Chondrocyte (in vitro differentiated cells): ENCODE measurements at regions not wholly inside any gene's neighbourhood (a gene's known extent, or its start where the extent isn't known, plus 50 kb on each side); places are given as distances from the start of the nearest gene placed in this dataset.

Source experiments
- DNase-seq: peaks from one replicate; pipeline ENCODE4 v3.0.0; 2021; ENCODE audit warnings: mixed read lengths, low spot score
- H3K27ac Mint-ChIP-seq: one replicate; pipeline ENCODE4 v1.8.0; 2021; ENCODE audit warnings: mild to moderate bottlenecking, moderate library complexity, mixed read lengths; ENCODE audit not compliant: unreplicated experiment
- H3K27me3 Mint-ChIP-seq: 2 replicates; pipeline ENCODE4 v1.8.0; 2021; ENCODE audit warnings: low read depth, mixed read lengths
- H3K36me3 Mint-ChIP-seq: 2 replicates; pipeline ENCODE4 v1.8.0; 2021; ENCODE audit warnings: low read depth, mixed read lengths
- H3K4me1 Mint-ChIP-seq: 2 replicates; pipeline ENCODE4 v1.8.0; 2021; ENCODE audit warnings: low read depth, mild to moderate bottlenecking, mixed read lengths
- H3K4me3 Mint-ChIP-seq: one replicate; pipeline ENCODE4 v1.8.0; 2021; ENCODE audit warnings: mild to moderate bottlenecking, moderate library complexity, mixed read lengths; ENCODE audit not compliant: unreplicated experiment
- H3K9me3 Mint-ChIP-seq: 2 replicates; pipeline ENCODE4 v1.8.0; 2021; ENCODE audit warnings: low read depth, mixed read lengths
- TF ChIP-seq, protein P1 (sequence below): fragments of 200-600 bp; sonication (generic); IDR thresholded peaks from 2 replicates; pipeline ENCODE4 v1.5.0; 2021; ENCODE audit warnings: antibody characterized with exemption, mild to moderate bottlenecking, moderate library complexity

DNA sequence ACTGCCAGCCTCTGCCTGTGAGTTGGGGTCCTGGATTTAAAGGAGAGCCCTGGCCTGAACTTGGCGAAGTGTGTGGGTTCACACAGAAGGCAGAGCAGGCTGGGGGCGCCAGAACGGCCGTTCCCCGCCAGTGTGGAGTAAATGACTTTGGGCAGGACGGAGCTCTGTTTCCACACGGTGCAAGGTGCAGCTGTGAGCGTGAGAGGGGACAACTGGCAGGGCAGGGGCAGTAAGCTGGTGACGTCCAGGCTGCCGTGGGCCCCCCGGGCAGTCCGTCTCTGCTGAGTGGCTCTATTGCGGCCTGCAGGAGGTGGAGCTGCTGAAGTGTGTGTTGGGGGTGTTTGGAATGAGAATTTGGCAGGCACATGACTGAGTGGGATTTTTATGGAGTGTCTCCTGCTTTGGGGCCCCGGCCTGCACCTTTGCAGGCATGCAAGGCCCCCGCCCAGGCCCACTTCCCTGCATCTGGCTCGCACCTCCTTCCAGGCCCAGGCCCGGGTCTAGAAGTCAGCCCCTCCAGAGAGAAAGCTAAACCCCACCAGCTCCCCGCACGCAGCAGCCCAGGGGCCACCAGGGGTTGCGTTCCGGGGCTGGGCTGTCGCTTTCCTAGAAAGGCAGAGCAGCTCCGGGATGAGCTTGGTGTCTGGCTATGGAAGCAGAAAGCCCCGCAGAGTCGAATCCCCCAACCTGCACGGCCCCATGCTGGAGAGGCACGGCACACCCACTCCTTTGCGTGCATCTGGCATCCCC, 62.2 kb upstream of the GRPEL1 start:
- H3K4me1 Mint-ChIP-seq, result peaks cover 18% of the 10 kb centered on the region
- H3K4me3 Mint-ChIP-seq, result no peak overlapping the region
- peaks cover 2% of the 10 kb centered on the region for H3K36me3 Mint-ChIP-seq
- TF ChIP-seq, protein P1, sequence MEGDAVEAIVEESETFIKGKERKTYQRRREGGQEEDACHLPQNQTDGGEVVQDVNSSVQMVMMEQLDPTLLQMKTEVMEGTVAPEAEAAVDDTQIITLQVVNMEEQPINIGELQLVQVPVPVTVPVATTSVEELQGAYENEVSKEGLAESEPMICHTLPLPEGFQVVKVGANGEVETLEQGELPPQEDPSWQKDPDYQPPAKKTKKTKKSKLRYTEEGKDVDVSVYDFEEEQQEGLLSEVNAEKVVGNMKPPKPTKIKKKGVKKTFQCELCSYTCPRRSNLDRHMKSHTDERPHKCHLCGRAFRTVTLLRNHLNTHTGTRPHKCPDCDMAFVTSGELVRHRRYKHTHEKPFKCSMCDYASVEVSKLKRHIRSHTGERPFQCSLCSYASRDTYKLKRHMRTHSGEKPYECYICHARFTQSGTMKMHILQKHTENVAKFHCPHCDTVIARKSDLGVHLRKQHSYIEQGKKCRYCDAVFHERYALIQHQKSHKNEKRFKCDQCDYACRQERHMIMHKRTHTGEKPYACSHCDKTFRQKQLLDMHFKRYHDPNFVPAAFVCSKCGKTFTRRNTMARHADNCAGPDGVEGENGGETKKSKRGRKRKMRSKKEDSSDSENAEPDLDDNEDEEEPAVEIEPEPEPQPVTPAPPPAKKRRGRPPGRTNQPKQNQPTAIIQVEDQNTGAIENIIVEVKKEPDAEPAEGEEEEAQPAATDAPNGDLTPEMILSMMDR, result no peak
- peaks cover 5% of the 10 kb centered on the region for H3K9me3 Mint-ChIP-seq
- H3K27ac Mint-ChIP-seq, result no peak overlapping the region
- peaks cover 15% of the 10 kb centered on the region for H3K27me3 Mint-ChIP-seq
- no peak for DNase-seq

DNA sequence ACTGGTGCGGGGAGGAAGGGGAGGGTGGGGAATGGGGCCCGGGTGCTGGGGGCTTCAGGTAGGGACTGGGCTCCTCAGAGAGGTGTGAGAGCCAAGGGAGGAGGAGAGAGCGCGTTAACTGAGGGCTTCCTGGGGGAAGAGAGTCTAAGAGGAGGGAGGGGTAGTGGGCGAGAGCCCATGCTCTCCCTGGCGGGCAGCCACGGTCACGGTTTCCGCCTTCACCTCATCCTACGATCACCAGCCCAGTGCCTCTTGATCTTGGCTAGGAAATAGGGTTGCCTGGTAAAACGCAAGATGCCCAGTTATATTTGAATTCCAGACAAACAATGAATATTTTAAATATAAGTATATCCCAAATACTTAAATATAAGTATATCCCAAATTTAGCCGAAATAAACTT, 60.8 kb upstream of the GRPEL1 start:
- Mint-ChIP-seq H3K4me3 (no peak overlapping the region), H3K9me3 (peaks cover 5% of the 10 kb centered on the region), H3K27me3 (peaks cover 15% of the 10 kb centered on the region), H3K4me1 (peaks cover 15% of the 10 kb centered on the region), H3K36me3 (peaks cover 2% of the 10 kb centered on the region), H3K27ac (no peak overlapping the region)
- no peak for DNase-seq
- TF ChIP-seq, protein P1, result no peak

DNA sequence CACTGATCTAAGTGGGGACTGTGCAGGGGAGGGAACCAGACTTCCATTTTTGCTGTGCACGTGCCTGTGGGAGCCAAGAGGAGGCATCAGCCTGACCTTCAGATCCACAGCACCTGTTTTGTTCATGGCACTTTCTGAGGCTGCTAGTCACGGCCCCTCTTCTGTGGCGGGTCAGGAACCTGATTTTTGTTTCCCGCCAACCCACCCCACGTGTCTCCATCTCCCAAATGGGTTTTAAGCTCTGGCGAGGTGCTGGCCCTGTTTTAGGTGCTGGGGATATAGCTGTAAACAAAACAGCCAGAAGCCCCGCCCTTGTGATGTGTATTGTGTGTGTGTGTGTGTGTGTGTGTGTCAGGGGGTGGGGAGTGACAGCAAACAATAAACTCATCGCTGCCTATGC, 60.4 kb upstream of the GRPEL1 start:
- Mint-ChIP-seq H3K4me3 (no peak overlapping the region), H3K4me1 (peaks cover 15% of the 10 kb centered on the region), H3K27me3 (peaks cover 15% of the 10 kb centered on the region), H3K9me3 (peaks cover 5% of the 10 kb centered on the region), H3K27ac (no peak overlapping the region), H3K36me3 (peaks cover 2% of the 10 kb centered on the region)
- no peak for DNase-seq
- TF ChIP-seq, protein P1, result no peak

DNA sequence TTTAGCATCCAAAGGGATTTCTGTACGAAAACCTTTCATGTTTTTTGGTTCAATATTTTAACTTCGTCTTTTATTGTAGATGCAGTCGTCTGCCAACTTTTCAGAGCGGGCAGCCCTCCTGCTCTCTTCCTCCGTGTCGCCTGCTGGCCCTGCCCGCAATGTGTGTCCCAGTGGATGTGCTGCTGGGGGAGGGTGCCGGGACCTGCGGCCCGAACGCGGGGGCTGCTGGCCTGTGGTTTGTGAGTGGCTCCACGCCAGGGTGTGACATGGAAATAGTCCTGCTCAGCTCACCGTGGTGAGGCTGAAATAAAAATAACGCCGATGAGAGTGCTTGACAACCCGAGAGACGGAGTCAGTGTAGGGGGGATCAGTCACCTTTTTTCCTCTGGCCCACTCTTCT, 59.7 kb upstream of the GRPEL1 start:
- Mint-ChIP-seq H3K27ac (no peak overlapping the region), H3K4me1 (peaks cover 15% of the 10 kb centered on the region), H3K36me3 (no peaks in the 10 kb centered on the region), H3K27me3 (peaks cover 15% of the 10 kb centered on the region), H3K4me3 (no peak overlapping the region), H3K9me3 (no peaks in the 10 kb centered on the region)
- no peak for DNase-seq
- TF ChIP-seq, protein P1, result no peak

DNA sequence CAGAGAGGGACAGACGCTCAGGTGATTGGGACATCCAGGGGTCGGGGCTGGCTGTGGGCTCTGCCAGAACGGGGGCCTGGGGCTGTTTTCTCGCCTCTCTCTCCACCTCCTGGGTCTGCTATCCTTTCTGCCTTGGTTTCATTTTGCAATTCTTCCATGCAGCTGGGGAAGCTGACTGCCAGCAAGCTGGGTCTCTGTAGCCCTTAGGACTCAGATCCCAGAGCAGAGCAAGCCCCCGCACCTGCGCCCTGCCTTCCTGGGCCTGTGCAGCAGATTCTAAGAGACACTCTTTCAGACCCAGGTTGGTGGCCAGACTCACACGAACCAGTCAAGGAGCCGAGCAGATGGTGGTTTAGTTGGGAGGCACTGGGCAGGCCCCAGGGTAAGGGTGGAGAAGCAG, 59.1 kb upstream of the GRPEL1 start:
- TF ChIP-seq, protein P1, result no peak
- H3K4me3 Mint-ChIP-seq, result no peak overlapping the region
- no peak overlapping the region for H3K27ac Mint-ChIP-seq
- H3K9me3 Mint-ChIP-seq, result no peaks in the 10 kb centered on the region
- no peaks in the 10 kb centered on the region for H3K36me3 Mint-ChIP-seq
- peaks cover 15% of the 10 kb centered on the region for H3K4me1 Mint-ChIP-seq
- H3K27me3 Mint-ChIP-seq, result peaks cover 20% of the 10 kb centered on the region
- no peak for DNase-seq
